Prostate gland (tissue), 2 donors: ENCODE measurements at regions not wholly inside any gene's neighbourhood (a gene's known extent, or its start where the extent isn't known, plus 50 kb on each side); places are given as distances from the start of the nearest gene placed in this dataset.

ENCODE experiments used
- CTCF ChIP-seq, 4 experiments: fragments of 200-600 bp in 2 of 4; fragments of 450-650 bp in 2 of 4; sonication (generic) in 2 of 4; IDR thresholded peaks; 1 replicate in 3 of 4; 2 replicates in 1 of 4; pipeline ENCODE4 v1.5.1; 2016 to 2019; ENCODE audit warnings: antibody characterized with exemption in 4 of 4, mild to moderate bottlenecking in 2 of 4, moderate library complexity in 2 of 4
- POLR2AphosphoS5 ChIP-seq: sonication (generic); formaldehyde crosslinking; IDR thresholded peaks from one replicate; pipeline ENCODE4 v1.6.1; 2017; ENCODE audit warnings: antibody characterized with exemption

GRCh38 chr11:129658526-129658867, 157.2 kb upstream of the TMEM45B start:
- no peak for TF ChIP-seq CTCF (IDR thresholded peaks at IDR 0.05)
- TF ChIP-seq POLR2AphosphoS5 = no peak
